Adrenal gland (tissue), 9 donors: ENCODE measurements at regions not wholly inside any gene's neighbourhood (a gene's known extent, or its start where the extent isn't known, plus 50 kb on each side); places are given as distances from the start of the nearest gene placed in this dataset.
A peak's percentile ranks its signal among the peaks of the same experiment; 100 is the strongest.

Source experiments
- DNase-seq, 7 donors: peaks; one replicate each; pipeline ENCODE4 v3.0.0-alpha.2; 2019 to 2020
- H3K27ac ChIP-seq, 5 donors: fragments of 200-600 bp; sonication (generic) in 4 of 5; 1 replicate in 3 of 5; 2 replicates in 2 of 5; pipeline versions ENCODE4 v1.5.1 to v1.8.0; 2016 to 2020; ENCODE audit warnings: mild to moderate bottlenecking in 1 of 5
- H3K27me3 ChIP-seq: fragments of 200-600 bp; 2 replicates; pipeline ENCODE4 v1.8.0; 2021
- H3K36me3 ChIP-seq, 2 donors: fragments of 200-600 bp; replicated peaks in 1 of 2; 1 replicate in 1 of 2; 2 replicates in 1 of 2; pipeline versions ENCODE4 v1.5.1 to v1.8.0; 2018 to 2022
- H3K4me1 ChIP-seq, 2 donors: fragments of 200-600 bp; replicated peaks in 1 of 2; 1 replicate in 1 of 2; 2 replicates in 1 of 2; pipeline versions ENCODE4 v1.5.1 to v1.8.0; 2018 to 2021
- H3K4me3 ChIP-seq, 4 donors: fragments of 200-600 bp; sonication (generic) in 3 of 4; one replicate each; pipeline ENCODE4 v1.5.1; 2016 to 2018
- H3K9me3 ChIP-seq, 3 donors: fragments of 200-600 bp; sonication (generic) in 1 of 3; replicated peaks in 1 of 3; 1 replicate in 2 of 3; 2 replicates in 1 of 3; pipeline versions ENCODE4 v1.5.1 to v1.8.0; 2016 to 2021
- CTCF ChIP-seq, 6 experiments: fragments of 450-650 bp in 4 of 6; fragments of 200-600 bp in 2 of 6; sonication (generic) in 1 of 6; IDR thresholded peaks; 1 replicate in 5 of 6; 2 replicates in 1 of 6; pipeline versions ENCODE4 v1.5.1 to v1.8.0; 2016 to 2021; ENCODE audit warnings: antibody characterized with exemption in 6 of 6, mild to moderate bottlenecking in 2 of 6, moderate library complexity in 1 of 6
- POLR2A ChIP-seq, 2 donors: fragments of 450-650 bp; IDR thresholded peaks; one replicate each; pipeline ENCODE4 v1.6.1; 2017; ENCODE audit warnings: antibody characterized with exemption in 2 of 2, mild to moderate bottlenecking in 2 of 2, moderate library complexity in 1 of 2
- WGBS, 4 donors: extraction: QIAGEN DNeasy Blood & Tissue Kit in 2 of 4; methylation state at CpG; one replicate each; pipeline versions ENCODE4 v1.1.5 to v1.1.7; 2013 to 2017; 5-methylcytosine and 5-hydroxymethylcytosine counted together
- intact Hi-C, 2 donors: fragments of 100-400 bp; cut with DNase I; formaldehyde crosslinking; loops; one replicate each; pipeline versions ENCODE4 v1.14.1 to v1.15.0; 2022 to 2023
- donor health status: healthy with polysubstance abuse.
- donor health status: Bipolar disorder and iron deficiency.
- donor health status: DM: yes; HTN: yes; CAD: no.
- donor health status: DM: no; HTN: no; CAD: no.
- donor health status: DM: no; HTN: no; CAD: no.

- TF ChIP-seq CTCF (IDR thresholded peaks at IDR 0.05) = no peak
- TF ChIP-seq POLR2A (IDR thresholded peaks at IDR 0.05) = no peak
These were observed 50.1 kb upstream of the ADRB1 start for GRCh38 chr10:113993489-113993991.

More at GRCh38 chr10:113993489-113993991, 50.1 kb upstream of the ADRB1 start:
- H3K4me1 ChIP-seq = peaks cover 5 to 12% of the 10 kb centered on the region in 2 donors
- no peaks in the 10 kb centered on the region for H3K27me3 ChIP-seq
- H3K36me3 ChIP-seq = no peaks in the 10 kb centered on the region
- no peak overlapping the region for H3K27ac ChIP-seq
- WGBS, 4 donors = 45 to 69% (median 53%) methylated on average over 3 of the region's 3 CpGs
- H3K4me3 ChIP-seq = no peak overlapping the region
- intact Hi-C loops = no loop called here
- H3K9me3 ChIP-seq = no peaks in the 10 kb centered on the region
- DNase-seq = peak in 2 of 7 donors; percentile 22 to 25
